SHP77 treated with DMSO at 0.1 percent for 48 hours (cell line): ENCODE measurements at regions not wholly inside any gene's neighbourhood (a gene's known extent, or its start where the extent isn't known, plus 50 kb on each side); places are given as distances from the start of the nearest gene placed in this dataset.
"Not testable (repeated sequence)": the region's sequence is repeated elsewhere in the genome, so short reads cannot be mapped to it uniquely, and the experiment has no call there.

Source experiments
- DNase-seq: peaks from one replicate; lab custom pipeline; 2025; lab: John Stamatoyannopoulos, UW

DNA sequence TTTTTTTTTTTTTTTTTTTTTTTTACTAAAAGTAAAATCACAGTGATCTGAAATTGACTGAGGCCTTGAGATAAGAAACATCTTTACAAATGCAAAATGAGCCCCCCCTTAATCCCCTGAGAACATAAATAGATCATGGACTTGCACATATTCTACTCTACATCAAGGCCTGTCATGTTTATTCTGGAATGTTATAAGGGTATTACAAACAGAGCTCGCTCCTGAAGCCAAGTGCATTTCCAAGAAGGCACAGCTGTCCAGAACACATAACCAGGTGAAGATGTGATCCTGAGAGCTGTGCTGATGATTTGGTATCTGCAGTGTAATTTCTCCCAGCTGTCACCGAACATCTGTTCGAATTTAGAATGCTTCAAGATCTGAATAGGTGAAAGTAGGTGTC, 384.5 kb downstream of the GPAT3 start:
- DNase-seq = no peak

DNA sequence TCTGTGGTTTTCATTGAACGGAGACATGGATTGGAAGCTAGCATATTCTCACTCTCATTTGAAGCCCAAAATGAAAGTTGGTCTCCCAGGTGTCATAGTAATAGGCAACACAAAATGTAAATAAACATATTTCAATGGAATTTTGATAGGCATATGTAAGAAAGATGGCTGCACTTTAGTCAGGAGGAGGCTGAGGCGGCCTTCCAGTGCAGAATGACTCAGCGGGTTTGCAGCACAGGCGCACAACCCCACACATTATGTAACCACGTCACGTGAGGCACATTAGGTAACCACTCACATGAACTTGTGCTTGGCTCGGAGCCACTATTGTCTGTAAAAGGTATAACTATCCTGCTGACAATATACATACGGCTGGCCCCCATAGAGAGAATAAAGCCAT, 381.7 kb downstream of the GPAT3 start:
- no peak for DNase-seq

DNA sequence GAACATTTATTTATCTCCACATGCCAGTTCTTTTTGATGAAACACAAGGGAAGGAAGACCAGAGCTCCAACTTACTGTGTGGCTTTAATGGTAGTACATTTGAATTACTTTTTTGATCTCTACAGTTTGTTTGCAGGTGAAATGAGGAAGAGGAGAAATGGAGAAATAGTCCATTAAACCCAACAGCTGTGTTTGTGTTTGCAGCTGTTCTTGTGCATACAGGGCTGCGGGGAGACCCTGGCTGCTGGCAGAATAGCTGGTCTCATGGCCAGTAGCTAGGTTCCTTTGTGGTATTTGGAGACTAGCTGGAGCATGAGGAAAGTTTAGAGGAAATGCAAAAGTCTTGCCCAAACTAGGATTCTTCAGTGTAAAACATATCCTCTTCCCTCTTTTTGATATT, 374.8 kb downstream of the GPAT3 start:
- no peak for DNase-seq

GRCh38 chr4:83906561-83906960, 370.7 kb downstream of the GPAT3 start:
- DNase-seq = no peak

GRCh38 chr4:83905952-83906351, 370.0 kb downstream of the GPAT3 start:
- peak; percentile 18 for DNase-seq

GRCh38 chr4:83903740-83904139, 367.8 kb downstream of the GPAT3 start:
- DNase-seq = not testable (repeated sequence)

- no peak for DNase-seq
Measured at GRCh38 chr4:83894831-83895230, 358.9 kb downstream of the GPAT3 start.

DNA sequence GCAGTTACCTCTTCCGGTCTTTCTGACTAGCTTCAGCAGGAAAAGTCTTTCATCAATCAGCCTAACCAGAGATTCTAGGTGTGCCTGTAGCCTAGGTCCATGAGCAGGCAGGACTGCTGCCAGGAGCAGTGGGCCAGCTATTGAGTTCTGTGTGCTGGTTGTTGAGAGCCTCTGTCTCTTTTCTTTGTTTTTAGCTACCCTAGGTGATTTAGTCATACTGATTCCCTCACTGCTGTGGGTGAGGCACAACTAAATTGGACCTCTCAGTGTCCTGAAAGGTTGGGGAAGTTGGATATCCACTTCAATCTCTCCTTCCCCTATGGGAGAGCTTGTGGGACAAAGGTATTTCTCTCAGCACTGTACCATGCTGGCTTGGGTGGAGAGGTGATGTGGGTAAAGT, 354.9 kb downstream of the GPAT3 start:
- DNase-seq = no peak

GRCh38 chr4:83890231-83890630, 354.3 kb downstream of the GPAT3 start:
- DNase-seq = no peak

GRCh38 chr4:83889802-83890201, 353.9 kb downstream of the GPAT3 start:
- no peak for DNase-seq

DNA sequence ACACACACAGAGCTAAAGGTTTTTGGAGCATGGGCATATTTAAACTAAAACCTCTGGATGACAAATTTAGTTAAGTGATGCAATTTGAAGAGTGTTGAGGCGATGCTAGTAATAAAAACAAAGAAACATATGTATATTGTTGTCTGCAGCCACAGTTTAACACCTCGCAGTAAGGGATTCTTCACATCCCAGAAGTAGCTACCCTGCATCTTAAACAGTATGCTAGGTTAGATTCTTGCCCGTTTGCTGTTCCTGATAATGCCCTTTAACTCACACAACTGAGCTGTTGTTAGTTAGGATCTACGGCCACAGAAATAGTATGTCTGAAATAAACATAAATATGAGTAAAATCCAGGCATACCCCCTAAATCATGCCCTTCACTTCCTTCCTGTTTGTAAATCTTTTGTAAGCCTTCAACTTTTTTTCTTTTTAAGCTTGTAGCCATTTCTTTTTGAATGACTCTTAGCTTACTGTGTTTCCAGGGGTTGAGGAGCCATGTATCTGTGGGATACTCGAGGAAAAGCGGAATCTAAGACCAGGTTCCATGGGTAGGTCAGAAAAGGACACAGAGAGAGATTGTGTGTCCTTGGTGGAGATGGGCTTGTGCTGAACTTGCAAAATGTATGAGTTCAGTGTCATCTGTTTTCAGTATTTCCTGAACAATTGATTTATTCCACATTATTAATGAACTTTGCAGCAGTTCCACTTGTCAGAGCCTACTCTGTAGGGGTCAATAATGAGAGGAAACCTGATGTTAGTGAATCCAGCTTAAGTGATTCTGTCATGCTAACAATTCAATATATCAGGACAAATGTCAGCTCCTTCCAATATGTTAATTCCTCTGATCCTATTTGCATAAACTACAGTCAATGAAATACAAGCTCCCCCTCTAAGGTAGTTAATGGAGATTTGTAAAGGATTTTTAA, 349.6 kb downstream of the GPAT3 start:
- DNase-seq = no peak

DNA sequence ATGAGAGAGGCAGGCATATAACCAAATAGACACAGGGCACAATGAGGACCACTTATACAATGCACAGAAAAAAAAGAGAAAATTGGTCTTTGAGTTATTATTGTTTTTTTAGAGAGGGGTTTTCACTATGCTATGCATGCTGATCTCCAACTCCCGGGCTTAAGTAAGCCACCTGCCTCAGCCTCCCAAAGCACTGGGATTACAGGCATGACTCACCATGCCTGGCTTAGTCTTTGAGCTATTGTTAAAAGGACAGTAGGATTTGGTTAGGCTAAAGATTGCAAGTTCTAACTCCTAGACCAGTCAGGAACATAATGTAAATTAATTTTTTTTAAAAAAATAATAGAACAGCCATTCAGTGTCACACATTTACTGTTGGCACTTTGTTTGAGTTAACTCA, 340.1 kb downstream of the GPAT3 start:
- DNase-seq = no peak

DNA sequence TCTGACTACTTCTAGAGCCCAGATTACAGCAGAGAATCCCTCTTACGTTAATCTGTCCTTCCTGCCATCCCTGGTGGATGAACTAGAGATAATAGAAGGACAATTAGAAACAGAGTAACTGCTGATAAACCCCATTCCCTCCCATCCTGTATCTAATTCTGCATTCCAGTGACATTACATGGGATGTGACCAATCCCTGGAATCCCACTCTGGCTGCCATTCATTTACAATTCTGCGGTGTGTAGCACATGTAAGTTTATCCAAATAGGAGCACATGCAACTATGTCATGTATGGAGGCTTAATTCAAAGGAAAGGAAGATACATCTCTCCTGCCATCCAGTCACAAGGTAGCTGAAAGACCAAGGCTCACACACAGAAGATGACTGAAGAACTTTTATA, 339.5 kb downstream of the GPAT3 start:
- no peak for DNase-seq

DNA sequence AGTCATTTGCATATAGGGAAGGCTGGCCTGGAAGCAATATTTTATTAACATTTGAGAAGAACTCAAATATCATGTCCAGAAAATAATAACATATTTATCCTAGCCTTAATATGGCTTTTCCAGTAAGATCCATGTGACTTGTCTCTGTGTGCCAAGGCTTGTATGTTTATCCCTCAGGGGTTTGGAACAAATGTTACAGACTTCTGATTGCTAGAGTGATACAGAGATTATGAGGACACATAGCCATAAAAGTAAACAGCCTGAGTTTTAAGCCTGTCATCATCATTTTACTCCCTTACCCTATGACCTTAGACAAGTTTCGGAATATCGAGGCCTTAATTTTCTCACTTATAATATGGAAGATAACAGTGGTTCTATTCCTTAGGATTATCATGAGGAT, 338.1 kb downstream of the GPAT3 start:
- no peak for DNase-seq

GRCh38 chr4:83870328-83870950, 334.5 kb downstream of the GPAT3 start:
- no peak for DNase-seq

DNA sequence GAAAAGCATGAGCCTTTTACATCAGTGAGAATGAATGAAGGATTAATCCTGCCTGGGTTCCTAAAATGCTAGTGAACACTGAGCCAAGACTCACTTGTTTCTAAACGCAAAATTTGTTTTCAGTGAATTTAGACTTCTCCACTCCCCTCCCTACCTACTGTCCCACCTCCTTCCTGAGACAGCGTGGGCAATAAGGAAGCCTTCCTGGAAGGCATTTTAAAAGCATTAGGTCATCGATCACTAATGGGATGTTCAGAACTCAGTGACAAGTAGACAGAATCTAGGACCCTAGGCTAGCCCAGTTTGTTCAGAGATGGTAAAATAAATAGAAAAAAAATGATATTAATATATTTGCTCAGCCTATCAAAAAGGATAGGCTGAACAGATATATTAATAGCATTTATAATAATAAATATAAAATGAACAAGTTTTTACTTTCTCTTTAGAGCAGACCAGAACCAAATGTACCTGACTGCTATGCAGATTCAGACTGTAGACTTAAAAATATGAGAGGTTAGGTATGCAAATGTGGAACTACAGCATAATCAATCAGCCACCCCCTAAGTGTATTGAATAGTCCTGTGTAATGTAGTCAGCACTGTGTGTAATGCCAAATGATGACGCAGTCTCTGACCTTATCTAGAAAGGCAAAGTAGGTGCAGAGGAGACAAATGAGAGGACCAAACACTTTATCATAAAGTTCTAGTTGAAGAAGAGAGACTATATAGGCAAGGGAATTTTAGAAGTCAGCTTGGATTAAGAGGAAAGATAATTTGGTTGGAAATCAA, 331.1 kb downstream of the GPAT3 start:
- no peak for DNase-seq

- no peak for DNase-seq
Measured at GRCh38 chr4:83865417-83866150, 329.7 kb downstream of the GPAT3 start.

- DNase-seq = no peak
Measured at GRCh38 chr4:83864097-83864817, 328.3 kb downstream of the GPAT3 start.

GRCh38 chr4:83862471-83862870, 326.6 kb downstream of the GPAT3 start:
- no peak for DNase-seq

DNA sequence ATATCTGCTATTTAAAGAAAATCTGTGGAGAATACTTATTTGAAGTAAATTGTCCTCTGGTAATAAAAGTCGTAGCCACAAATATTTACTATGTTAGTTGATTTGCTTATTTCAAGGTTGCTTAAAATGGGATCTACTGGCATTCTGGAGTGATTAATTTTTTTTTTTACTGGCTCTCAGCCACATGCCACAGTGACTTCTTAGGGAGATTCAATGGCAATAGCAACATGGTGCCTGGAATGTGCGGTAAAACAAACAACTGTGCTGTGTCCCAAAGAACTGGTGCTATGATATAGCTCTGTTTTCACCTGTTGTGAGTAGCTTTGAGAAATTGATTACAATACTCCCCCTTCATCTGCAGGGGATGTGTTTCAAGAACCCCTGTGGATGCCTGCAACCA, 324.3 kb downstream of the GPAT3 start:
- DNase-seq = no peak

GRCh38 chr4:83858131-83858530, 322.2 kb downstream of the GPAT3 start:
- no peak for DNase-seq
